ENCODE measurements at regions not wholly inside any gene's neighbourhood (a gene's known extent, or its start where the extent isn't known, plus 50 kb on each side); places are given as distances from the start of the nearest gene placed in this dataset.

- TF ChIP-seq CTCF (IDR thresholded peaks at IDR 0.05): no peak
- ChIA-PET POLR2A (no interaction called here), CTCF (no interaction called here)
- H3K9me3 Mint-ChIP-seq: no peaks in the 10 kb centered on the region
- H3K9me3 ChIP-seq (ENCODE audit: control insufficient read depth in 1 of 2, insufficient read depth in 1 of 2, low read length in 2 of 2): peaks cover 0 to 4% of the 10 kb centered on the region in 2 experiments
- H3K27ac ChIP-seq (ENCODE audit: low read depth in 1 of 2, low read length in 2 of 2): no peak overlapping the region
- H3K4me1 ChIP-seq (ENCODE audit: insufficient read depth, low read length): no peaks in the 10 kb centered on the region
- DNase-seq: no peak
- peaks cover 10% of the 10 kb centered on the region for H3K27me3 Mint-ChIP-seq
- ATAC-seq (ENCODE audit: poor library complexity): no peak
- H3K4me3 Mint-ChIP-seq: no peak overlapping the region
- H3K4me1 Mint-ChIP-seq (ENCODE audit: low read depth): no peaks in the 10 kb centered on the region
- no peaks in the 10 kb centered on the region for H3K27me3 ChIP-seq (ENCODE audit: control insufficient read depth in 1 of 2, insufficient read depth in 2 of 2, low read length in 2 of 2)
- H3K36me3 ChIP-seq (ENCODE audit: insufficient read depth, low read length): no peaks in the 10 kb centered on the region
- H3K27ac Mint-ChIP-seq: no peak overlapping the region
- intact Hi-C loops (cut with DNase I, micrococcal nuclease): no loop called here
- no peaks in the 10 kb centered on the region for H3K36me3 Mint-ChIP-seq (ENCODE audit: low read depth)
- H3K4me3 ChIP-seq (ENCODE audit: low read length): no peak overlapping the region
These were observed 266.3 kb downstream of the ZNF516 start for GRCh38 chr18:76228716-76229115.

- H3K4me3 ChIP-seq (ENCODE audit: low read length): no peak overlapping the region
- no peaks in the 10 kb centered on the region for H3K27me3 ChIP-seq (ENCODE audit: control insufficient read depth in 1 of 2, insufficient read depth in 2 of 2, low read length in 2 of 2)
- H3K4me1 ChIP-seq (ENCODE audit: insufficient read depth, low read length): no peaks in the 10 kb centered on the region
- TF ChIP-seq CTCF (IDR thresholded peaks at IDR 0.05): no peak
- H3K4me1 Mint-ChIP-seq (ENCODE audit: low read depth): no peaks in the 10 kb centered on the region
- no peaks in the 10 kb centered on the region for H3K36me3 Mint-ChIP-seq (ENCODE audit: low read depth)
- H3K9me3 Mint-ChIP-seq: no peaks in the 10 kb centered on the region
- ChIA-PET CTCF (no interaction called here), POLR2A (no interaction called here)
- H3K36me3 ChIP-seq (ENCODE audit: insufficient read depth, low read length): no peaks in the 10 kb centered on the region
- H3K4me3 Mint-ChIP-seq: no peak overlapping the region
- ATAC-seq (ENCODE audit: poor library complexity) (no peak), DNase-seq (no peak)
- peaks cover 0 to 8% of the 10 kb centered on the region in 2 experiments for H3K9me3 ChIP-seq (ENCODE audit: control insufficient read depth in 1 of 2, insufficient read depth in 1 of 2, low read length in 2 of 2)
- H3K27me3 Mint-ChIP-seq: peaks cover 2% of the 10 kb centered on the region
- H3K27ac ChIP-seq (ENCODE audit: low read depth in 1 of 2, low read length in 2 of 2): no peak overlapping the region
- intact Hi-C loops (cut with DNase I, micrococcal nuclease): no loop called here
- H3K27ac Mint-ChIP-seq: no peak overlapping the region
These were observed 267.3 kb downstream of the ZNF516 start for GRCh38 chr18:76227759-76228158.

- no peak overlapping the region for H3K4me3 Mint-ChIP-seq
- intact Hi-C loops (cut with DNase I, micrococcal nuclease): no loop called here
- no peak overlapping the region for H3K27ac ChIP-seq (ENCODE audit: low read depth in 1 of 2, low read length in 2 of 2)
- DNase-seq: no peak
- no peaks in the 10 kb centered on the region for H3K36me3 ChIP-seq (ENCODE audit: insufficient read depth, low read length)
- H3K4me1 ChIP-seq (ENCODE audit: insufficient read depth, low read length): no peaks in the 10 kb centered on the region
- peaks cover 0 to 12% of the 10 kb centered on the region in 2 experiments for H3K9me3 ChIP-seq (ENCODE audit: control insufficient read depth in 1 of 2, insufficient read depth in 1 of 2, low read length in 2 of 2)
- H3K36me3 Mint-ChIP-seq (ENCODE audit: low read depth): no peaks in the 10 kb centered on the region
- no peaks in the 10 kb centered on the region for H3K27me3 ChIP-seq (ENCODE audit: control insufficient read depth in 1 of 2, insufficient read depth in 2 of 2, low read length in 2 of 2)
- H3K4me1 Mint-ChIP-seq (ENCODE audit: low read depth): no peaks in the 10 kb centered on the region
- no peak for TF ChIP-seq CTCF (IDR thresholded peaks at IDR 0.05)
- H3K27me3 Mint-ChIP-seq: peaks cover 3% of the 10 kb centered on the region
- ATAC-seq (ENCODE audit: poor library complexity): no peak
- ChIA-PET POLR2A (no interaction called here), CTCF (no interaction called here)
- no peak overlapping the region for H3K4me3 ChIP-seq (ENCODE audit: low read length)
- H3K9me3 Mint-ChIP-seq: no peaks in the 10 kb centered on the region
- no peak overlapping the region for H3K27ac Mint-ChIP-seq
These were observed 271.6 kb downstream of the ZNF516 start for GRCh38 chr18:76223403-76223802.
